Activated CD4-positive, alpha-beta T cell treated with anti-CD3 and anti-CD28 coated beads for 4 hours (primary cell): ENCODE measurements at regions not wholly inside any gene's neighbourhood (a gene's known extent, or its start where the extent isn't known, plus 50 kb on each side); places are given as distances from the start of the nearest gene placed in this dataset.

Experiments used
- DNase-seq, 2 donors: peaks; one replicate each; pipeline ENCODE4 v3.0.0-alpha.2; 2020

DNA sequence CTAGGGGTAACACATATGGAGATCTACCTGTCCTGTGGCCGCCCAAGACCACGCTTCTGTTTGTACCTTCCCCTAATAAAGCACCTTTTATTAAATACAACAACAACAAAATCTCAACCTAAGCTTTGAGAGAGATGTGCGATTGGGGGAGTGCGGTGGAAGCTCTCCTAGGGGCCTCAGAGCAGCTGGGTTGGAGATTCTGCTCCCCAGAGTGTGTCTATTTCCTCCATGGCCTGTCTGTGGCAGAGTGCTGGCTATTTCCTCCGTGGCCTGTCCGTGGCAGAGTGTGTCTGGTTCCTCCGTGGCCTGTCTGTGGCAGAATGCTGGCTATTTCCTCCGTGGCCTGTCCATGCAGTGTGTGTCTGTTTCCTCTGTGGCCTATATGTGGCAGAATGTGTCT lies 139.3 kb upstream of the IPO9 start:
- no peak for DNase-seq

DNA sequence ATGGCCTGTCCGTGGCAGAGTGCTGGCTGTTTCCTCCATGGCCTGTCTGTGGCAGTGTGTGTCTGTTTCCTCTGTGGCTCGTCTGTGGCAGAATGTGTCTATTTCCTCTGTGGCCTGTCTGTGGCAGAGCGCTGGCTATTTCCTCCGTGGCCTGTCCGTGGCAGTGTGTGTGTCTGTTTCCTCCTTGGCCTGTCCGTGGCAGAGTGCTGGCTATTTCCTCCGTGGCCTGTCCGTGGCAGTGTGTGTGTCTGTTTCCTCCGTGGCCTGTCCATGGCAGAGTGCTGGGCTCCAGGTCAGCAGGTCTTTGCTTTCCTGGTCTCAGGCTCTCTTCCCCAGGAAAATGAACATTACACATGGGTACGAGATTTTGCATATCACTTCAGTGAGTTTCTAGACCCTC lies 138.4 kb upstream of the IPO9 start:
- DNase-seq: no peak

DNA sequence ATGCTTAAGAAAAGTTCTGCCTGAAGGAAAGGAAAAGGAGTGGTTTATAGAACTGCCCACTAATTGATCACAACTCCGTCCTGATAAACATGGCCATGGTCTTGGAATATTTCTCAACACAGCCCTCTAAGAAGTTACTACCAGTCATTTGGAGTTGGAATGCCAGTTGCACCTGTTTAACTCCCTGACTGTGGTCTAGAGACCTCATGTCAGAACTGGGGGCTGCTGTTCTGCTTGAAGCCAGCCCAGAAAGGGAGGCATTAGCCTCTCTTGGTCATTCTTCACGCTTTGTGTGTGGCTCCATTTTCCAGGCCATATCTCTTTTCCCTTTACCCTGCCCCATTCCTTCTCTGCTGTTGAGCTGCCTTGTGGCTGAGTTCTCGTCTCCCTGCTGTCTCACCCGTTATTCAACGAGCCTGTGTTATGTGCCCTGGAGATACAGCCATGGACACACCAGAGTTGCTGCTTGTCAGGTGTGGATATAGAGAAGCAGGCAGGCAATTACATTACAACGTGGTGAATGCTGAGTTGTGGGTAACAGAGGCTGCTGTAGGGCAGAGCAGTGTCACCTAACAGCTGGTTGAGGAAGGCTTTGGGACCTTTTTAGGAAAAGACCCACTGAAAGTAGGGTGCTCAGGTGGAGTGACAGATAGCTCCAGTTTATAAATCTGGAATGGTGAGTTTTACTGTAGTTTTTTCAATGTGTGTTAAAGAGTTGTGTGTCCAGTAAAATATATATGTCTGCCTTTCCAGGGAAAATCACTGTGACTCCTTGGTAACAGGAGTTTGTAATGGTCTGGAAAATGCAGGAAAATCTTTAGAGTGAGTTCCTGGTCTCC lies 137.0 kb upstream of the IPO9 start:
- DNase-seq: no peak

DNA sequence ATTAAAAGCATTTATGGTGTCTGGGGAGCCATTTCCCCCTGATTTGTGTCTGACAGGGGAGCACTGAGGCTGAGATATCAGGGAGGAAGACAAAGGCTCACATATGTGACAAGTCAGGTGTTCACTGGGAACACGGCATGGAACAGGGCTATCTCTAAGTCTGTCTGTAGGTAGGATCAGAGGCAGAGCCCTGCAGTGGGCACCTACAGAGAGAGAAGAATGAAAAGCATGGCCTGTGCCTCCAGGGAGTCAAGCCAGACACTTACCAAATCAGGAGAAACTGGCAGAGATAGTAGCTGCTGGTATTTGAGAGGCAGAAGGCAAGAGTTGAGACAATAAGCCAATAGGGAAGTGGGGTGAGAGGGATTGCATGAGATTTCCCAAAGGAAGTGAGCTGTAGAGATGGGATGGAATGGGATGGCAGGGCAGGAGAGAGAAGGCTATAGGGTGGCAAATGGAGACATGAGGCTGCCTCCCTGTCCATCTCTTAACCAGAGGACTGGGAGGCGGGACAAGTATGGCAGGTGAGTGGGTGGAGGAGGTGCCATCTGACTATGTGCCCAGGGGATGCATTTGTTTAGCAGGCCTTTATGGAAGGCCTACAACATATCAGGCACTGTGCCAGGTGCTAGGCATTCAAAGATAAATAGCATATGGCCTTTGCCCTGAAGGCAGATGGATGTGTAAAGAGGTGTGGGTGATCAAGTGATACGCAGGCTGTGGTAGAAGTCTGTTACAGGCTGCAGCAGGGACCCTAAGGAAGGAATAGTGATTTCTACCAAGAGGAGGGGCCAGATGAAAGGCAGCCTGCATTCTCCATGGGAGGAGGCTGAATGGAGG lies 136.2 kb upstream of the IPO9 start:
- DNase-seq: no peak

DNA sequence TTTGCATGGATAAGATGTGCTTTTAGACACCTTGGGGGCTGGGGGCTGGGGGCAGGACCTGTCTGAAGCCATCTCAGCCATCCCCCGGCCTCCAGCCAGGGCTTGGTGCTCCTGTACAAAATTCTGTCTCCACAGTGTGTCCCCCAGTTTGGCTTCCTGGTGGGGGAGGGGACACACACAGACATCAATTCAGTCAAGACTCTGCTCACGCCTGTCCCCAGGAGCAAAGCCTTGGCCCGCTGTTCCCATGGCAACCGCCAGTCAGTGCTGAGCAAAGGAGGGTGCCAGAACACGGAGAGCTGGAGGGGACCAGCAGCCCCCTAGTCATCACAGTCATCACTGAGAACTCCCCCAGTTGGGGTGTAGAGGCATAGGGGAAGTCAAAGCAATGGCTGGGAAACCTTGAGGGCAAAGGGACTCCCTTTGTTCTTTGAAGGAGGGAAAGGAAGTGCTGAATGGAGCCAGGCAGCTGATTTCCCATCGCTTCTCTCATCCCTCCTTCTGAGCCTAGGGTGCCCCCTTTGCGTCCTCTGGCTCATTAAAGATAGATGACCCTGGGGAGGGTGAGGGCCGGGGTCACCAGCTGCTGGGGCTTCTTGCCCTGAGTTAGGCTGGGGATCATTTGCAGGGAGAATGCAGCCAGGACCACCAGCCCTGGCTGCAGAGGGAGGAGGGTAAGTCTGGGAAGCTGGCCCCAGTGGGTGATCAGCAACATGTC lies 134.9 kb upstream of the IPO9 start:
- no peak for DNase-seq

DNA sequence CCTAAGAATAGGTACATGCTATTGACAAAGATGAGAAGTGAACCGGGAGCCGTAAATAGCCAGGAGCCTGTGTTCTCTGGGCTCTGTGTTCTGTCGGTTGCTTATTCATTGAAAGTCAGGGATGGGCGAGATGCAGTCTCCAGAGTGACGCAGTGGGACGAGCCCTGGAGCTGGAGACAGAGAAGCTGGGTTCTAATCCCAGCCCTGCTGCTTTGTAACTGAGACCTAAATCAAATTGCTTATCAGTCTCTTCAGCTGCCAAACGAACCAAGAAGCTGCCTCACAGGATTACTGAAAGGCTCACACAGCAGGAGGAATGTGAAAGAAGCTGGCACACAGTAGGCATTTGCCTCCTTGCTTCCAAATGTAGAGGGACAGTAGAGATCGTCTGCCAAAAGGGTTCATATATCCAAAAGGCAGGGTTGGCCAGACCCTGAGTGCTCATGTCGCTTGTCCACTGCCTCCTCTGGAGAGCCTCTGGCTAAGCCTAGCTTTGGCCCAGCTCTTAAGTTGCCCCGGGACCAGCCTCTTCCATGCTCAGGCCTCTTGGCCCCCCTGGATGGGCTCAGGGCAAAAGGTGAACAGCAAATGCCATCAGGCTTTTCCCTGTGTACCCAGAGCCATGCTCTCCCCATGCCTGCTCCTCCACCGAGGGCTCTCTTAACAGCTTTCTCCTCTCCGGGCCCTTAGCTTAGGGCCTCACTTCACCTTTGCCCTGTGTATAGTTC lies 134.2 kb upstream of the IPO9 start:
- DNase-seq: no peak

DNA sequence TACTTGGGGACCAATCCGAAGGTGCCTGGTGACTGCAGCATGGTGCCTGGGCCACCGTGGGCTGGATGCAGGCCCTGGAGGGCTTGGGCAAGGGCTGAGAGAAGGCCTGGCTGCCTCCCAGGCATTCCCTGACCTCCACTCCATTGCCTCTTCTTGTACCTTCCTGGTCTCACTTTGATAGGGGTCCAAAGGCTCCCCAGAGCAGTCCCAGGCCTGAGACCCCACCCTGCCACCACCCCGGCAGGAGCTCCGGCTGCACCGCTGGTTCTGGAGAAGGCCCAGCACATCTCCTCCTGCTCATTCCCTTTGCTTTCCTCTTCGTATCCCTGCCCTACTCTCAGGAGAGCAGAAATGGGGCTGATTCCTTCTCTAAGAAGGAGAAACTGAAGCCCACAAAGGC lies 133.3 kb upstream of the IPO9 start:
- no peak for DNase-seq

DNA sequence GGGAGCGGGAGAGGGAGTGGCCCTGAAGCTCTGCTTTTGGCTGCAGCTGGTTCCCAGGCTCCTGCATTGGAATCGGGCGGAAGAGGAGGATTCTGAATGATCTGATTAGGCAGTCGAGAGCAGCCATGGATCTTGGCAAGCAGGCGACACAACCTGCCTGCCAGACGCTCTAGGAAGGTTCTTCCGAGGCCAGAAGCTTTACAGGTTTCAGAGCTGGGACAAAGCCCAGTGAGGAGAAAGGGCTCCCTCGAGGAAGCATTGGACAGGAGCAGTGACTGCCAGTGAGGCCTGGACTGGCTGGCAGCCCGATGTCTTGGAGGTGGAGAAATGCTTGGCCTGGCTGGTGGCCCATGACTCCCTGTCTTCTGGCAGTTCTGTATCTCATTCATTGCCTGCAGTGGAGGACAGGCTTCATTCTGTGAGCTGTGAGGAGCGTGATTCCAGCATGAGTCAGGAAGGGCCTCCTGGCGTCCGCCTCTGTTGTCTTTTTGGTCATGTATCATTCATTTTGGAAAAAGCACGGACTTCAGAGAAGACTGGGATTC lies 132.7 kb upstream of the IPO9 start:
- no peak for DNase-seq

DNA sequence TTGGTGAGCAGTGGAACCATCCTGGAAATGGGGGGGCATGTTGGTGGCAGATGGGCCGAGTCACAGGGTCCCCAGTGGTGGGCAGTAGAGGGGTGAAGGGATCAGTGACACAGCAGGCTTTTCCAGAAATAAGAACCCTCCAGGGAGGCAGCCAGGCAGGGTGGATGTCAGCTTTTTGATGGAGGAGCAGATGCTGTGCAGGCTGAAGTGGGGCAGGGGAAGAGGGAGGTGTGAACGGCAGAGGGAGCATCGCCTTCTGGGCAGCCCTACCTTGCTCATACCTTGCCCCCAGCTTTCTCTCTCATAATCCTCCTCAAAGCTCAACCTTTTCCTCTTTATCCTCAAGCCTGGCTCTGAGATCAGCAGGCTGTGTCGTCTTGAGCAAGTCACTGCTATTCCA lies 131.8 kb upstream of the IPO9 start:
- DNase-seq: no peak

DNA sequence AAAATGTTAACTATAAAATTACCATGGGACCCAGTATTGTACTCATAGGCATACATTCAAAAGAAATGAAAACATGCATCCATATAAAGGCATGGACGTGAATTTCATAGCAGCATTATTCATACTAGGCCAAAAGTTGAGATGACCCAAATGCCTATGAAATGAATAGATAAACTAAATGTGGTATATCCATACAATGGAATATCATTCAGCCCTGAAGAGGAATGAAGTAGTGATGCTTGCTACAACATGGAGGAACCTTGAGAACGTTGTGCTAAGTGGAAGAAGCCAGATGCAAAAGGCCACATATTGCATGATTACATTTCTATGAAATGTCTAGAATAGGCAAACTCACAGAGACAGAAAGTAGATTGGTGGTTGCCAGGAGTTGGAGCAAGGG lies 127.1 kb upstream of the IPO9 start:
- DNase-seq: no peak

DNA sequence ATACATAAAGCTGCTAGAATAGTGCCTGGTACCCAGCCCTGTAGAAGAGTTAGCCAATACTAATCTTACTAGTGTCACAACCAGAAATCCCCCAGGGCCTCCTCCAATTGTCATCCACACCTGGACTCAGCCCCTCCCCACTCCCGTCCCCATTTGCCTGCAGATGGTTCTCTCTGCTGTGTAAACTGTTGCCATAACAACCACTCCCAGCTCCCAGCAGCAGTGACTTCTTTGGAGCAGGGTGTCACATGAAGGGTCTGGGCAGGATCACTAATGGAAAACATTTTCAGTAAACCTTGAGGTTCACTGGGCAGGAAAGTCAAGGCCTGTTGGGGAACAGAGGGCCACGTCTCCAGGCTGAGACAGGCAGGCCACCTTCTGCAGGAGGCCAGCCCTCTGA lies 126.0 kb upstream of the IPO9 start:
- no peak for DNase-seq

DNA sequence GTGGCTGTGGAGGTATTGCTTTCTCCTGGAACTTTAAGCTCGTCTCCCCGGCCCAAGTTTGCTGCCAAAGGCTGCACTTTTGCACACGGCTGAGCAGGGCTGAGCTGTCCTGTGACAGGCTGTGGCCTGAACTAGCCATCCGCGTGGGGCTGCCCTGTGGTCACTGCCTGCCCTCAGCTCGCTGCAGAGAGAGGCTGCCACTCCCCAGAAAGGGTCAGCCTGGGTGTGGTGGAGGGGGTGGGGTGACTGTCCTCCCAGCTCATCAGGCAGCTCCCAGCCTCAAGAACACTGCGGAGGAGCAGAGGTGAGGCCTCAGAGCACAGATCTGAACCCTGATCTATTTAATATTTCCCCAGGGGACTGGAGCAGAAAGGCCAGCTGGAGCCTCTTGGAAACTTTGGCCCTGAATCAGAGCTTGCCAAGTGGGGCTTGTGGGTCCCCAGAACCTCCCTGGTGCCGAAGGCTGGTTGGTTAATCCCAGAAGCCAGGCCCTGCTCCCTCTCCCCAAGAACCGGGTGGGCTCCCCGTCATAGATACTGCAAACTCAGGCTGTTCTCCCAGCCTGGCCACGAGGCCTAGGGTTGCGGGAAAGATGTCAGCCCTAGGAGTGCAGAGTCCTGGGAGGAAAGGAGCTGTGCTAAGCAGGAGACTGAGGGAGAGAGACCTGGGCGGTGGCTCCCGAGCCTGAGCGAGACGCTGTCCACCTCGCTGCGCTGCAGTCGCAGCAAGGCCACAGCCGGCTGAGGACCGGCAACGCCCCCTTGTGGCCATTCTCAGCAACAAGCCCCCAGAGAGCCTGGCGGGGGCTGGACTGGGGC lies 125.1 kb upstream of the IPO9 start:
- DNase-seq: peak; percentile 49 to 50

DNA sequence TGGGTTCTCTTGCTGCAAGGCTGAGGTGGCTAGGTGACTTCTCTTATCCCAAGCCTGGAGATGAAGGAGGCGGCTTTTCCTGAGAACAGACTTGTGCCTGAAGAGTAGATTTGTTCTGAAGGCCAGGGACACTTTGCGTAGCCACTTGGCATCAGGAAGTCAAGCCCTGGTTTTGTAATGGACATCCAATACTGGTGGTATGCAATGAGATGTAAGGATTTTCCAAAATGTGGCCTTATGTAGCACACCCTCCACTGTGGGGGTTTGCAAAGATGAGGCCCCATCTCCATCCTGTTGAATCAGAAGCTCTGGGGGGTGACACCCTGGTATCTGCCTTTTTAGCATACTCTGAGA lies 124.5 kb upstream of the IPO9 start:
- DNase-seq: no peak

DNA sequence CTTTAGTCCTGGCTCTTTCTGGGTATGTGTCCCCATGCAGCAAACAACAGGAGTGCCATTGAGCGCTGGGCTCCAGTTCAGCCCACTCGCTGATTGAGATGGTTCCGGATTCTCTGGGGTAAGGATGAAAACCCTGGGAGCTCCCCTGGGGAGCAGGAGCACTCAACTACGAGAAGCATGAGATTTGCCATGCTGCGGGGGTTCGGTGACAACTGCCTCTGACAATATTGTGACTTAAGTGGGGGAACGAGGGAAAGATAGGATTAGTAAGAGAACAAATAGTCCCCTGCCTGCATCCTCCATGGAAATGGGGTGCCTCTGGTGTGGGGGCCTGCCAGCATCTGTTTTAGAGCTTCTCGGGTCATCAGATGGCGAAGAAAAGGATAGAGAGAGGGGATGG lies 123.6 kb upstream of the IPO9 start:
- no peak for DNase-seq

DNA sequence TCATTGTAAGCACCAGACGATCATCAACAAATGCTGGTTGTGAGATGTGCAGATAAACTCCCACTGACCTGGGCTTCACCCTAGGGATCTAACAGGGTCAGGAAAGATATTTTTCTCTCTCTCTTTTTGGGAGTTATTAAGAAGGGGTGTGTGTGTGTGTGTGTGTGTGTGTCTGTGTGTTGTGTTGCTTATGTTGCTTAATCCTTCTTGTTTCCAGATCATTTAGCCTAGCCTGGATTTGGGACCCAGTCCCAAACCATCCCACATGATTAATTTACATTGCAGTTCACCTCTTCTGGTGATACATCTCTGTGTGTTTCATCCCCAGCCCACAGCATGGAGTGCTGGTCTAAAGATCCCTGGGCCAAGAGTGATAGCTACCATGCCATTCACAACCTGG lies 122.8 kb upstream of the IPO9 start:
- no peak for DNase-seq

DNA sequence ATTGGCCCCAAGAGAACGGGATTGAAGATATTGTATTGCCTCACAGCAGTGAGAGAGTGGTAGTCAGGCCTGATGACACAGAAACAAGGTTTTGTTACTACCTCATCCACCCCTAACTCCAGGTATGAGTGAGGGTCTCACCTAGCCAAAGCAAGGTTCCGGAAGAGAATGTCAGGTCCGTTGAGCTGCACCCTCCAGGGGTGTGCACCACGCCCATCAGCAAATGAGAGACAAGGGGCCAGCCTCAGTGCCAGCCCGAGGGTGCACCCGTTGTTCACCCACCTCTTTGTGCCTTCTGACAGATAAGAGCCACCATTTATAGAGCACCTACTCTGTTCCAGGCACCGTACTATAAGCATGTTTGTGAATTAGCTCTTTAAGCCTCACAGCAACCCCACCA lies 121.9 kb upstream of the IPO9 start:
- DNase-seq: no peak

DNA sequence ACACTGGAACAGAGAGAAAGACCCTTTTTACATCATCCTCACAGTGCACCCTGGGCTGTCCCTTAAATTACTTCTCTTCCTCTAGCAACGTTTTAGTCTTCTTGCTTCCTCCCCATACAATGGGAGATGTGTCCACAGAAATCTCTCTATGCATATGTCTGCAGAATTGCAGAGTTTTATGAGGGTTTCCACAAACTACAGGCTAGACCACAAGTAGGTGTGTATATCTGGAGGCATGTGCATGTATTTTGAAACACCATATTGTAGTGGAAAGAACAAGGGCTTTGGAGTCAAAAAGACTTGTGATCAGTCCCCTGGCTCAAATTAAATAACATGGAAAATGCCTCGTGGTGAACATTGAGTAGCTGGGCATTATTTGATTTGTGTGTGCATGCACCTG lies 121.3 kb upstream of the IPO9 start:
- DNase-seq: no peak

DNA sequence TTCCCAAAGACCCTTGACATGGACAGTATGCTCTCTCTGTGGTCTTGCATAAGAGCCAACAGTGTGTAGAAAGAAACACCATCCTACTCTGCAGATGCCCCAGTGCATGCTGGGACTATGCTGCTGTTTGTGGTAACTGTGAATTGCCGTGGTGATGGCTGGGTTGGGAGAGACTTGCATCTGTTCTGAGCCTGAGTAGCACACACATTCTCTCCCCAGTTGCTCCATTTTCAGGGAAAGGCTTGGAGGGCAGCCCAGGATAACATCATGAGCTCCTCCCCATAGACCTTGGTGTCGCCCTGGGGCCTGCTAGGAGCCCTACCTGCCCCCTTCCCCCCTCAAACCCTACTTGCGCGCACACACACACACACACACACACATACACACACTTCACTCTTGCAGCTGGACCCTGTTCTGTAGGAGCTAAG lies 120.9 kb upstream of the IPO9 start:
- DNase-seq: no peak

DNA sequence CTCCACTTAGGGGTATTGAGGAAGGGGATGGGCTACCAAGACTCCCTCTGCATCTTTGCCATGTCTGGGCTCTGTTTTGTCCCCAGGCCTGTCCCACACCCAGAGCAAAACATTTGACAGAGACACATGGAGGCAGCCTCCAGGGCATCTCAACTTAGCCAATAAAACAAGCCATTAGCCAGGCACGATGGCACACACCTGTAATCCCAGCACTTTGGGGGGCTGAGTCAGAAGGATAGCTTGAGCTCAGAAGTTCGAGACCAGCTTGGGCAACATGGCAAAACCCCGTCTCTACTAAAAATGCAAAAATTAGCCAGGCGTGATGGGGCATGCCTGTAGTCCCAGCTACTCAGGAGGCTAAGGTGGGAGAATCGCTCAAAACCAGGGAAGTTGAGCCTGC lies 120.3 kb upstream of the IPO9 start:
- no peak for DNase-seq

DNA sequence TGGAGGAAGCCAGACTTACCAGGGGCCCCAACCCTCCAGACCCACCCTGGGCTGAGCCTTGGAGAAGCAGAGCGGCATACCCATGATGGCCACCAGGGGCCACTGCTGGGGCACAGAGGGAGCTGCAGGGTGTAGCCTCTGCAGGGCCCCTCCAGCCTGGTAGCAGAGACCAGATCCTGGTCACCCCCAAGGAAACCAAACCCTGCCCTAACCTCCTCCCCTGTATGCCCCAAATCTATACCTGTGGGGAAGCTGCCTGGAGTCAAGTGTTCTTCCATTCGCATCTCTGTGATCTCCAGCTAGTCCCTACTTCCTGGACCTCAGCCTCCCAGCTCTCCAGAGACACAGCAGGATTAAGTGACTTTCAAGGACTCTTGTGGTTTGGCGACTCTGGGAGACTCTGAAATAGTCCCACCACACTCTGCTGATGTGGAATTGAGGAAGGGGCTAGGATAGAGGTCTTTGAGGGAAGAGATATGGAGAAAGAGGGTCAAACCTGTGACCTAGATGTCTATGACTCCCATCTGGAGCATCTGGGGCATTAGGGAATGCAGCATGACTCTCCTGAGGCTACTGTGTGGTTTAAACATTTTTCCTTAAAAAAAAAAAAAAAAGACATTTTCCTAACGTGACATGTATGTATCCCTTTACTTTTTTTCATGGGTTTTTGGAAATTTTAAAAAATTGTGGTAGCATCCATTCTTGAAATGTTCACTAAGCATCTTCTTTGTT lies 119.2 kb upstream of the IPO9 start:
- peak; percentile 35 to 42 for DNase-seq
